ENCODE measurements at regions not wholly inside any gene's neighbourhood (a gene's known extent, or its start where the extent isn't known, plus 50 kb on each side); places are given as distances from the start of the nearest gene placed in this dataset.

- TF ChIP-seq EZH2 (IDR thresholded peaks at IDR 0.05), result no peak
- TF ChIP-seq POLR2AphosphoS5 (IDR thresholded peaks at IDR 0.05; ENCODE audit: borderline replicate concordance, low read depth, low read length), result no peak
- TF ChIP-seq FOXP2 (optimal IDR thresholded peaks at IDR 0.05; ENCODE audit: control extremely low read depth, extremely low read length, insufficient read depth), result no peak
Measured at GRCh38 chr1:218701131-218701530, 356.0 kb downstream of the TGFB2 start.
